Lung microvascular endothelial cell (primary cell): ENCODE measurements at regions not wholly inside any gene's neighbourhood (a gene's known extent, or its start where the extent isn't known, plus 50 kb on each side); places are given as distances from the start of the nearest gene placed in this dataset.
"Not testable (repeated sequence)": the region's sequence is repeated elsewhere in the genome, so short reads cannot be mapped to it uniquely, and the experiment has no call there.

ENCODE experiments used
- DNase-seq, 2 donors: peaks; one replicate each; pipeline versions ENCODE4 v3.0.0 to v3.0.0-alpha.2; 2010; ENCODE audit warnings: low read depth in 2 of 2

GRCh38 chr16:85510041-85510659 lies 103.0 kb upstream of the GSE1 start:
- no peak for DNase-seq

GRCh38 chr16:85511938-85512807 lies 100.9 kb upstream of the GSE1 start:
- no peak for DNase-seq

- no peak for DNase-seq
Measured at GRCh38 chr16:85512808-85513115, 100.4 kb upstream of the GSE1 start.

GRCh38 chr16:85513180-85513579 lies 99.9 kb upstream of the GSE1 start:
- DNase-seq, result no peak

DNA sequence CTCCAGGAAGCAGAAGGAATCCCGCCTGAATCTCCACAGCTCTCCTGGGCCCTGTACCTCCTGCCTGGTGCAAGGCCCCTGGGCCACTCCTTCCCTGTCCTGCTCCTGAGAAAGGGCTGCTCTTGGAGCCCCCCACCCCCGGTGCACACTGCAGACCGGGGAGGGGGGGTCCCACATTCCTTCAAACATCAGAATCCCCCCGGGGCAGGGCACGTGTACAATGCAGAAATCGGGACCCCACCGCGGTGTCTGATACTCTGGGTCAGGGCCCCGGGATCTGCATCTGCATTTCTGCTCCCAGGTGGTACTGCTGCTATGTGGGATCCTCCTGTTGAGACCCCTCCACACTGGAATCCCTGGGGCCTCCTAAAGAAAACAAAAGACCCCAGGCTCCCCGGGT lies 99.5 kb upstream of the GSE1 start:
- no peak for DNase-seq

- DNase-seq, result peak in 1 of 2 donors; percentile 73
Measured at GRCh38 chr16:85514295-85514597, 98.9 kb upstream of the GSE1 start.

GRCh38 chr16:85514598-85515318 lies 98.4 kb upstream of the GSE1 start:
- DNase-seq, result peak; percentile 36 to 64

GRCh38 chr16:85515319-85515745 lies 97.8 kb upstream of the GSE1 start:
- no peak for DNase-seq

DNA sequence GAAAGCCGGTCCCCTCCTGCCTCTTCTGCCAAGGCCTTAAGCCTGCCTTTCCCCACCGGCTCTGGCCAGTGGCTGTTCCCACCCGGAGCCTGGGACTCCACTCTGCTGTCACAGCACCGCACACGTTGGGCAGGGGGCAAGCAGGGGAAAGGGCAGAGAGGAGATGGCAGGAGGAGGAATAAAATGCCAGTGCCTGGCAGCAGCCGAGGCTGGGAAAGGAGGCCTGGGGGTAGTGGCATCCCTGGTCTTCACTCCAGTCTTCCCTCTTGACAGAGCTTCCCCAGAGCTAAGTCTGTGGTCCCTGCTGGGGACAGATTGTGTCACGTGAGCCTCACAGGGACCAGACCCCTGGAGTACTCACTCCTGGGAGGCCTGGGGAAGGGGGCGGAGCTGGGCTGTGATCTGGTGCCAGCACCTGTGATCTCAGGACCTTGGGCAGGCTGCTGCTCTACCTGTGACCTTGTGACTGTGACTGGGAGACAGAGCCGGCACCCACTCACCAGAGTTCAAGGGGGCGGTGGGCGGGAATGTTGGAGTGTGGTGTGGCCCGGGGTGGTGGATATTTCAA lies 97.2 kb upstream of the GSE1 start:
- no peak for DNase-seq

DNA sequence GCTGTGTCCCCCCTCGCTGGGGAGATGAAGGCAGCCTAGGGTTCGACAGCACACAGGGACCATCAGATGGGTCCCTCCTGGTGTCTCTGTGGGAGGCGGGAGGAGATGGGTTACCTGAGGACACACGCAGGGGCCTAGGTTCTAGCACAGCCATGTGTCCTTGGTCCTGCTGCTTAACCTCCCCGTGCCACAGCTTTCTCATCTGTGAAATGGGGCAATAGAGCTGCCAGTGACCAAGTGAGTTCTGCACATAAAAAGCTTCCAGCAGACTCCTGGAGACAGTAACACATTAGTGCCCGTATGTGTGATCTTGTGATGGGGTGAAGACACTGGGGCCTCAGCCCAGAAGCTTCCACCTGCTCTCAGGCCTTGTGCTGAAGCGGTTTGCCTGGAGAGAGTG lies 96.0 kb upstream of the GSE1 start:
- DNase-seq, result no peak

- DNase-seq, result no peak
Measured at GRCh38 chr16:85517563-85518179, 95.5 kb upstream of the GSE1 start.

DNA sequence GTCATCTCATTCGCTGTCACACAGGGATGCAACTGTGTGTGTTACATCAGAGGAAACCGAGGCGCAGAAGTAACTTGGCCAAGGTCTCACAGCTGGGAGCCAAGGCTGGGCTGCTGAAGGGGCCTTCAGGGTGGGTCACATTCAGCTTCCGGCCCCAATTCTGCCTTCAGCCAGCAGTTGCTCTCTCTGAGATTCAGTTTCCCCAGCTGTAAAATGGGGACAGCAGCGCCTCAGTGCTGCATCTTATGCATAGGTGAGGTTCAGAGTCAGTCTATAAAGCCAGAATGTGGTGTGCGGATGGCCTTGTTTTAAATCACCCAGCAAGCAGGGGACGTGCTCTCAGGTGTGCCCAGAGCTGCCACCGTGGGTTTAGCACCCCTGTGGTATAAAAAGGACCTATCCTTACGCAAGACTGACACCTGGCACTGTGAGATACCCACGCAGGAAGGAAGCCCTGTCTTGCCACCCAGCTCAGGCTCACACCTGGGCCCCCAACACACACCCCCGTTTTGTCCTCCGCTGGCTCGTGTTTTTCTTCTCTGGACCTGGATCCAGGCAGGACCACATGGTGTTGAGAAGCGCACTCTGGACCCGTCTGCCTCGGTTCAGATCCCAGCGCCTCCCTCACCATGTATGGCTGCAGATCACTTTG lies 94.6 kb upstream of the GSE1 start:
- DNase-seq, result no peak

DNA sequence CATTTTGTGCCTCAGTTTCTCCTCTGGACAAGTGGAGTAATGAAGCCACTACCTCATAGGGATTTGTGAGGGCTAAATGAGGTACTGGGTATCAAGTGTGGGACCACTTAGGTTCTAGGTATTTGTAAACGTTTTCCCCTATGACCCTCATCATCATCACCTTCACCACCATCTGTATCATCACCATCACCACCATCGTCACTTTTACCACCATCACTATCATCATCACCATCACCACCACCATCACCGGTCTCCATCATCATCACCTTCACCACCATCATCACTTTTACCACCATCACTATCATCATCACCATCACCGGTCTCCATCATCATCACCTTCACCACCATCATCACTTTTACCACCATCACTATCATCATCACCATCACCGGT lies 94.1 kb upstream of the GSE1 start:
- DNase-seq, result not testable (repeated sequence)

DNA sequence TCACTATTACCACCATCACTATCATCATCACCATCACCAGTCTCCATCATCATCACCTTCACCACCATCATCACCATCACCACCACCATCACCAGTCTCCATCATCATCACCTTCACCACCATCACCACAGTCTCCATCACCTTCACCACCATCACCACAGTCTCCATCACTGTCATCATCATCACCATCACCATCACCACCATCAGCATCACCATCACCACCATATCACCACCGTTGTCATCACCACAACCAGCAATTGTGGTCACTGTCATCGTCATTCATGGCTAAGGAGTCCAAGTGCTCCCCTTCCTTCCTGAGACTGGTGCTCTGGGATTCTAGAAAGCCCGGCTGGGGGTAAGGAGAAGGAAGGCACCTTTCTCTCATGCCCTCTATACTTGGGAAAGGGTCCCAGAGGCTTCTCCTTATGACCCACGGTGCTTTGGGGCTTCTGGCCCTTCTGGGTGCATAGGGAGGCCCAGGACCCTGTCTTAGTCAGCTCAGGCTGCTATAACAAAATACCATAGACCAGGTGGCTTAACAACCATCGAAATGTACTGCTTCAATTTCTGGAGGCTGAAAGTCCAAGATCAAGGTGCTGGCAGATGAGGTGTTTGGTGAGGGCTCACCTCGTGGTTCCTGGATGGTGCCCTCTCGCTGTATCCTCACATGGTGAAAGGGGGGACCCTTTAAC lies 93.4 kb upstream of the GSE1 start:
- no peak for DNase-seq

- no peak for DNase-seq
Measured at GRCh38 chr16:85520853-85521521, 92.1 kb upstream of the GSE1 start.

- DNase-seq, result no peak
Measured at GRCh38 chr16:85521552-85522307, 91.4 kb upstream of the GSE1 start.

GRCh38 chr16:85522308-85522841 lies 90.7 kb upstream of the GSE1 start:
- no peak for DNase-seq

GRCh38 chr16:85522842-85523601 lies 90.1 kb upstream of the GSE1 start:
- peak in 1 of 2 donors; percentile 19 for DNase-seq
